CD14-positive monocyte (primary cell): ENCODE measurements at regions not wholly inside any gene's neighbourhood (a gene's known extent, or its start where the extent isn't known, plus 50 kb on each side); places are given as distances from the start of the nearest gene placed in this dataset.

Source experiments
- DNase-seq, 3 donors: peaks; one replicate each; pipeline ENCODE4 v3.0.0-alpha.2; 2011 to 2022
- H2AFZ ChIP-seq: 2 replicates; pipeline ENCODE4 v1.6.0; 2012; ENCODE audit warnings: mild to moderate bottlenecking, low read depth, low read length, inconsistent platforms; ENCODE audit not compliant: insufficient read depth, poor library complexity, severe bottlenecking
- H3K27ac ChIP-seq, 2 donors: 1 replicate in 1 of 2; 2 replicates in 1 of 2; pipeline ENCODE4 v1.5.1; 2012 to 2013; ENCODE audit warnings: low read length in 2 of 2, control low read depth in 1 of 2, inconsistent platforms in 1 of 2, low read depth in 1 of 2, mild to moderate bottlenecking in 1 of 2
- H3K27me3 ChIP-seq, 2 donors: one replicate each; pipeline versions ENCODE4 v1.6.0 to v1.6.1; 2011 to 2013; ENCODE audit warnings: low read length in 2 of 2; ENCODE audit not compliant: control insufficient read depth in 2 of 2, insufficient read depth in 2 of 2
- H3K36me3 ChIP-seq, 2 donors: replicated peaks in 1 of 2; 1 replicate in 1 of 2; 2 replicates in 1 of 2; pipeline versions ENCODE4 v1.5.1 to v1.6.1; 2012 to 2013; ENCODE audit warnings: low read length in 2 of 2, control low read depth in 1 of 2, inconsistent platforms in 1 of 2, mild to moderate bottlenecking in 1 of 2; ENCODE audit not compliant: insufficient read depth in 2 of 2, control insufficient read depth in 1 of 2
- H3K4me1 ChIP-seq, 2 donors: 1 replicate in 1 of 2; 2 replicates in 1 of 2; pipeline versions ENCODE4 v1.5.1 to v1.6.1; 2012 to 2013; ENCODE audit warnings: low read length in 2 of 2, control low read depth in 1 of 2, inconsistent platforms in 1 of 2, mild to moderate bottlenecking in 1 of 2, moderate library complexity in 1 of 2; ENCODE audit not compliant: insufficient read depth in 2 of 2, control insufficient read depth in 1 of 2
- H3K4me2 ChIP-seq: replicated peaks from 2 replicates; pipeline ENCODE3; 2012; ENCODE audit warnings: low read length, moderate library complexity, mild to moderate bottlenecking; ENCODE audit not compliant: poor library complexity, severe bottlenecking; ENCODE audit errors: extremely low read depth
- H3K4me3 ChIP-seq, 3 experiments: fragments of 200-600 bp in 1 of 3; sonication (generic) in 1 of 3; replicated peaks in 1 of 3; 1 replicate in 2 of 3; 2 replicates in 1 of 3; pipeline ENCODE4 v1.5.1; 2011 to 2013; ENCODE audit warnings: low read length in 3 of 3, mild to moderate bottlenecking in 3 of 3, control low read depth in 2 of 3, low read depth in 2 of 3, inconsistent platforms in 1 of 3, moderate library complexity in 1 of 3
- H3K79me2 ChIP-seq: 2 replicates; pipeline ENCODE4 v1.6.0; 2012; ENCODE audit warnings: mild to moderate bottlenecking, control low read depth, inconsistent platforms, low read length, moderate library complexity; ENCODE audit not compliant: insufficient read depth
- H3K9ac ChIP-seq: 2 replicates; pipeline ENCODE4 v1.6.0; 2017; ENCODE audit warnings: low read length, mild to moderate bottlenecking; ENCODE audit not compliant: insufficient read depth, poor library complexity, severe bottlenecking
- H3K9me3 ChIP-seq, 2 donors: replicated peaks in 1 of 2; 1 replicate in 1 of 2; 2 replicates in 1 of 2; pipeline versions ENCODE4 v1.5.1 to v1.6.1; 2012 to 2013; ENCODE audit warnings: low read length in 2 of 2, control low read depth in 1 of 2; ENCODE audit not compliant: control insufficient read depth in 1 of 2, insufficient read depth in 1 of 2
- H4K20me1 ChIP-seq: 2 replicates; pipeline ENCODE4 v1.6.0; 2012; ENCODE audit warnings: mild to moderate bottlenecking, low read length, control low read depth, moderate library complexity; ENCODE audit not compliant: insufficient read depth
- H3K27ac Mint-ChIP-seq, 7 donors: one replicate each; pipeline ENCODE4 v1.8.0; 2020; ENCODE audit warnings: mild to moderate bottlenecking in 7 of 7, mixed read lengths in 7 of 7, moderate library complexity in 6 of 7, inconsistent platforms in 2 of 7
- H3K27me3 Mint-ChIP-seq, 3 donors: one replicate each; pipeline ENCODE4 v1.8.0; 2021 to 2022; ENCODE audit warnings: low read depth in 3 of 3, mild to moderate bottlenecking in 3 of 3, mixed read lengths in 3 of 3, moderate library complexity in 3 of 3, inconsistent platforms in 1 of 3
- H3K36me3 Mint-ChIP-seq, 2 donors: one replicate each; pipeline ENCODE4 v1.8.0; 2020; ENCODE audit warnings: mixed read lengths in 2 of 2, inconsistent platforms in 1 of 2, mild to moderate bottlenecking in 1 of 2
- H3K4me1 Mint-ChIP-seq: one replicate; pipeline ENCODE4 v1.8.0; 2020; ENCODE audit warnings: mild to moderate bottlenecking, mixed read lengths
- H3K4me3 Mint-ChIP-seq, 2 donors: one replicate each; pipeline ENCODE4 v1.8.0; 2020; ENCODE audit warnings: mild to moderate bottlenecking in 2 of 2, mixed read lengths in 2 of 2, moderate library complexity in 1 of 2
- H3K9me3 Mint-ChIP-seq, 7 donors: one replicate each; pipeline ENCODE4 v1.8.0; 2020 to 2022; ENCODE audit warnings: mixed read lengths in 7 of 7, mild to moderate bottlenecking in 6 of 7, moderate library complexity in 6 of 7, inconsistent platforms in 2 of 7
- WGBS: methylation state at CpG from one replicate; pipeline ENCODE4 v1.1.5; 2013; ENCODE audit warnings: missing lambda C conversion rate; ENCODE audit not compliant: insufficient coverage; 5-methylcytosine and 5-hydroxymethylcytosine counted together
- intact Hi-C, 2 donors: fragments of 100-400 bp; cut with micrococcal nuclease; formaldehyde crosslinking; loops; one replicate each; pipeline versions ENCODE4 v1.15.0 to v1.15.1; 2023
- TF ChIP-seq, protein P1 (sequence below): fragments of 200-600 bp; IDR thresholded peaks from one replicate; pipeline ENCODE4 v1.8.0; 2022; ENCODE audit warnings: antibody characterized with exemption, mild to moderate bottlenecking

DNA sequence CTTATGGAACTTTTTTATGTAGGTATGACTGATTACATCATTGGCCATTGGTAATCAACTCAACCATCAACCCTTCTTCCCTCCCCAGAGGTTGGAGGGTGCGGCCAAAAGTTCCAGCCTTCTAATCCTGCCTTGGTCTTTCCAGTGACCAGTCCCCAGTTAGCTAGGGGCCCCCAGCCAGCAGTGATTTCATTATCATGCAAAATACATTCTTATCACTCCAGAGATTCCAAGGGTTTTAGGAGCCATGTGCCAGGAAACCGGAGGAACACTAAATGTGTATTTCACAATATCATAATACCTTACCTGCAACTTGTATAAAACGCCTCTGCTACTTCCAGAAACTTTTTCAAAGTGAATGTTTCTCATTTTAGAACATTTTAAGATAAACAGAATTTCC lies 181.5 kb upstream of the PELI2 start:
- Histone ChIP-seq H3K4me1 (no peaks in the 10 kb centered on the region), H2AFZ (no peak overlapping the region), H3K9ac (no peak overlapping the region), H3K27ac (no peak overlapping the region), H3K27me3 (no peaks in the 10 kb centered on the region), H3K9me3 (peaks cover 0 to 9% of the 10 kb centered on the region in 2 donors), H3K4me2 (no peak overlapping the region), H3K4me3 (no peak overlapping the region), H3K79me2 (no peaks in the 10 kb centered on the region), H3K36me3 (no peaks in the 10 kb centered on the region), H4K20me1 (no peaks in the 10 kb centered on the region)
- Mint-ChIP-seq H3K36me3 (no peaks in the 10 kb centered on the region), H3K27me3 (peaks cover 2% of the 10 kb centered on the region in 3 donors), H3K9me3 (peaks cover 7 to 17% (median 12%) of the 10 kb centered on the region in 7 donors), H3K27ac (no peak overlapping the region), H3K4me1 (no peaks in the 10 kb centered on the region), H3K4me3 (no peak overlapping the region)
- DNase-seq = no peak
- intact Hi-C loops = no loop called here
- TF ChIP-seq, protein P1, sequence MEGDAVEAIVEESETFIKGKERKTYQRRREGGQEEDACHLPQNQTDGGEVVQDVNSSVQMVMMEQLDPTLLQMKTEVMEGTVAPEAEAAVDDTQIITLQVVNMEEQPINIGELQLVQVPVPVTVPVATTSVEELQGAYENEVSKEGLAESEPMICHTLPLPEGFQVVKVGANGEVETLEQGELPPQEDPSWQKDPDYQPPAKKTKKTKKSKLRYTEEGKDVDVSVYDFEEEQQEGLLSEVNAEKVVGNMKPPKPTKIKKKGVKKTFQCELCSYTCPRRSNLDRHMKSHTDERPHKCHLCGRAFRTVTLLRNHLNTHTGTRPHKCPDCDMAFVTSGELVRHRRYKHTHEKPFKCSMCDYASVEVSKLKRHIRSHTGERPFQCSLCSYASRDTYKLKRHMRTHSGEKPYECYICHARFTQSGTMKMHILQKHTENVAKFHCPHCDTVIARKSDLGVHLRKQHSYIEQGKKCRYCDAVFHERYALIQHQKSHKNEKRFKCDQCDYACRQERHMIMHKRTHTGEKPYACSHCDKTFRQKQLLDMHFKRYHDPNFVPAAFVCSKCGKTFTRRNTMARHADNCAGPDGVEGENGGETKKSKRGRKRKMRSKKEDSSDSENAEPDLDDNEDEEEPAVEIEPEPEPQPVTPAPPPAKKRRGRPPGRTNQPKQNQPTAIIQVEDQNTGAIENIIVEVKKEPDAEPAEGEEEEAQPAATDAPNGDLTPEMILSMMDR = no peak
- WGBS = 100% methylated on average over 1 of the region's 3 CpGs

DNA sequence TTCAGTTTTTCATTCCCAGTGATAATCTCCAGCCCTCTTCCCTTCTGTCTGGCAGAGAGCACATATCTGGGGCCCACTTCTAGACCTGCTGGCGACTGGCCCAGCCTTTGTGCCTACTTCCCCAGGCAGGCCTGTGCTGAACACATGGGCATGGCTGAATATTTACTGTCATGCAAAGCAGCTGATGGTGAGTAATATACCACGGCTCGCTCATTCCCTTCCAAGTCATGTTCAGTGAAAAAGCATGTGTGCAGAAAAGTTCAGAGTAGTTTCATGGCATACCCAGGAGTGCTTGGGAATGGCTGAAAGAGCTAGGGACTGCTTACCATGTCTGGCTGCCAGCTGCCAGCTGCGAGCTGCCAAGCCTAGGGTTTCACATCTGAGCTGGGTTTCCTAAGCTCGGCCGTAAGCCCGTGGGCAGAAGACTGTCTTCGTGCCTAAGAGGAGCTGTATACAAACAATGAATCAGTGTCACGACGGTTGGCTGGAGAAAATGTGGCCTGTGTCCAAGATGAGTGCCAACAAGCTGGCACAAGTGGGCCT lies 179.9 kb upstream of the PELI2 start:
- Mint-ChIP-seq H3K9me3 (peaks cover 7 to 17% (median 12%) of the 10 kb centered on the region in 7 donors), H3K4me1 (no peaks in the 10 kb centered on the region), H3K27ac (no peak overlapping the region), H3K27me3 (peaks cover 0 to 2% (median 2%) of the 10 kb centered on the region in 3 donors), H3K36me3 (no peaks in the 10 kb centered on the region), H3K4me3 (no peak overlapping the region)
- Histone ChIP-seq H3K4me3 (no peak overlapping the region), H3K4me2 (no peak overlapping the region), H3K79me2 (no peaks in the 10 kb centered on the region), H3K4me1 (no peaks in the 10 kb centered on the region), H3K36me3 (no peaks in the 10 kb centered on the region), H4K20me1 (no peaks in the 10 kb centered on the region), H2AFZ (no peak overlapping the region), H3K9me3 (peaks cover 0 to 9% of the 10 kb centered on the region in 2 donors), H3K27me3 (no peaks in the 10 kb centered on the region), H3K27ac (no peak overlapping the region), H3K9ac (no peak overlapping the region)
- 90% methylated on average over 8 of the region's 10 CpGs for WGBS
- no peak for DNase-seq
- intact Hi-C loops = no loop called here
- TF ChIP-seq, protein P1 = no peak
